Keratinocyte (primary cell): ENCODE measurements at regions not wholly inside any gene's neighbourhood (a gene's known extent, or its start where the extent isn't known, plus 50 kb on each side); places are given as distances from the start of the nearest gene placed in this dataset.

Source experiments
- DNase-seq: peaks from one replicate; pipeline ENCODE4 v3.0.0-alpha.2; 2011; ENCODE audit warnings: low read depth, missing footprints, low spot score
- FAIRE-seq: peaks from 2 replicates; lab custom pipeline; 2011; peaks lifted over from hg19 to GRCh38; lab: Jason Lieb, UNC
- H2AFZ ChIP-seq: 2 replicates; pipeline ENCODE4 v1.6.0; 2012; ENCODE audit warnings: low read length, control low read depth, inconsistent platforms; ENCODE audit not compliant: control insufficient read depth
- H3K27ac ChIP-seq: 2 replicates; pipeline ENCODE4 v1.5.1; 2011; ENCODE audit warnings: low read length; ENCODE audit not compliant: control insufficient read depth, insufficient read depth
- H3K27me3 ChIP-seq: 3 replicates; pipeline ENCODE4 v1.6.0; 2011; ENCODE audit warnings: low read length; ENCODE audit not compliant: control insufficient read depth, insufficient read depth; ENCODE audit errors: extremely low read depth
- H3K36me3 ChIP-seq, 2 experiments: 2 replicates in 1 of 2; 3 replicates in 1 of 2; pipeline ENCODE4 v1.5.1; 2011; ENCODE audit warnings: low read length in 2 of 2, mild to moderate bottlenecking in 1 of 2; ENCODE audit not compliant: control insufficient read depth in 2 of 2, insufficient read depth in 2 of 2; ENCODE audit errors: extremely low read depth in 1 of 2
- H3K4me1 ChIP-seq: 3 replicates; pipeline ENCODE4 v1.5.1; 2011; ENCODE audit warnings: low read length; ENCODE audit not compliant: control insufficient read depth, insufficient read depth; ENCODE audit errors: extremely low read depth
- H3K4me2 ChIP-seq: 3 replicates; pipeline ENCODE4 v1.6.0; 2011; ENCODE audit warnings: low read depth, low read length; ENCODE audit not compliant: control insufficient read depth, insufficient read depth; ENCODE audit errors: extremely low read depth
- H3K4me3 ChIP-seq, 3 experiments: fragments of 200-600 bp in 1 of 3; sonication (generic) in 1 of 3; 2 replicates in 2 of 3; 3 replicates in 1 of 3; pipeline ENCODE4 v1.5.1; 2011 to 2016; ENCODE audit warnings: low read length in 3 of 3, mild to moderate bottlenecking in 3 of 3, control low read depth in 2 of 3, inconsistent platforms in 1 of 3, low read depth in 1 of 3, mixed read lengths in 1 of 3, mixed run types in 1 of 3, moderate library complexity in 1 of 3; ENCODE audit not compliant: control insufficient read depth in 2 of 3, insufficient read depth in 2 of 3; ENCODE audit errors: extremely low read depth in 1 of 3
- H3K79me2 ChIP-seq: 2 replicates; pipeline ENCODE4 v1.6.0; 2012; ENCODE audit warnings: low read length; ENCODE audit not compliant: control insufficient read depth, insufficient read depth
- H3K9ac ChIP-seq: 3 replicates; pipeline ENCODE4 v1.6.0; 2011; ENCODE audit warnings: low read length; ENCODE audit not compliant: control insufficient read depth, insufficient read depth; ENCODE audit errors: extremely low read depth
- H3K9me1 ChIP-seq: 3 replicates; pipeline ENCODE4 v1.6.0; 2011; ENCODE audit warnings: low read length; ENCODE audit not compliant: control insufficient read depth, insufficient read depth; ENCODE audit errors: extremely low read depth
- H3K9me3 ChIP-seq: 2 replicates; pipeline ENCODE4 v1.5.1; 2012; ENCODE audit warnings: low read depth, low read length; ENCODE audit not compliant: control insufficient read depth
- H4K20me1 ChIP-seq: 3 replicates; pipeline ENCODE4 v1.6.0; 2011; ENCODE audit warnings: low read length; ENCODE audit not compliant: control insufficient read depth, insufficient read depth; ENCODE audit errors: extremely low read depth
- EZH2 ChIP-seq: IDR thresholded peaks from one replicate; pipeline ENCODE4 v1.6.1; 2012; ENCODE audit warnings: inconsistent platforms, mild to moderate bottlenecking, low read length, moderate library complexity
- dilution Hi-C: fragments of 300-500 bp; cut with MboI; formaldehyde crosslinking; loops from one replicate; pipeline ENCODE4 v1.7.0; 2020; ENCODE audit warnings: low sequenced_read_pairs; ENCODE audit not compliant: extremely low pct_ligation_motif_present
- TF ChIP-seq, protein P1 (sequence below), 3 experiments: IDR thresholded peaks in 1 of 3; conservative IDR thresholded peaks in 1 of 3; optimal IDR thresholded peaks in 1 of 3; 2 replicates in 2 of 3; 3 replicates in 1 of 3; pipeline versions ENCODE3 to v1.5.1; 2011; ENCODE audit warnings: low read length in 3 of 3, mild to moderate bottlenecking in 3 of 3, moderate library complexity in 2 of 3, control low read depth in 1 of 3, inconsistent platforms in 1 of 3; ENCODE audit not compliant: insufficient read depth in 2 of 3; ENCODE audit errors: extremely low read depth in 1 of 3

DNA sequence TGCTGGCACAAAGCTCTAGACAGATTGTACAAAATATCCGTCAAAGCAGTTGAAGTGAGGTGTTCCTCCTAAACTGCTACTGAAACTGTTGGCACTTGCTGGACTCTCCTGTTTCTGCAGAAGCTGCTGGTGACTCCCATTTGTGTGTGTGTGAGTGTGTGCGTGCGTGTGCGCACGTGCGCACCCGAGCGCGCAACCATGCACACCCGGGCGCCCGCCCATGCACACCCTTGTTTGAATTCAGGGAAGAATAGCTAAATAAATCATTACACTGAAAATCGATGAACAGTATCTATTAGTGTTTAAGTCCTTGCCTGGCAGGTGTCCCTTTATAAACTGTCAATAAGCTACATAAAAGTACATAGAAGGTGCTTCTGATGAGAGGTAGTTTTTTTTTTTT is 156.4 kb upstream of the B3GALT2 start:
- Histone ChIP-seq H3K27ac (no peak overlapping the region), H3K27me3 (no peaks in the 10 kb centered on the region), H3K79me2 (no peaks in the 10 kb centered on the region), H3K36me3 (no peaks in the 10 kb centered on the region), H3K4me1 (no peaks in the 10 kb centered on the region), H2AFZ (no peak overlapping the region), H4K20me1 (no peaks in the 10 kb centered on the region), H3K4me3 (no peak overlapping the region), H3K9me3 (no peaks in the 10 kb centered on the region), H3K4me2 (no peak overlapping the region), H3K9ac (no peak overlapping the region), H3K9me1 (no peaks in the 10 kb centered on the region)
- FAIRE-seq (no peak), DNase-seq (no peak)
- dilution Hi-C loops = no loop called here
- TF ChIP-seq, protein P1, sequence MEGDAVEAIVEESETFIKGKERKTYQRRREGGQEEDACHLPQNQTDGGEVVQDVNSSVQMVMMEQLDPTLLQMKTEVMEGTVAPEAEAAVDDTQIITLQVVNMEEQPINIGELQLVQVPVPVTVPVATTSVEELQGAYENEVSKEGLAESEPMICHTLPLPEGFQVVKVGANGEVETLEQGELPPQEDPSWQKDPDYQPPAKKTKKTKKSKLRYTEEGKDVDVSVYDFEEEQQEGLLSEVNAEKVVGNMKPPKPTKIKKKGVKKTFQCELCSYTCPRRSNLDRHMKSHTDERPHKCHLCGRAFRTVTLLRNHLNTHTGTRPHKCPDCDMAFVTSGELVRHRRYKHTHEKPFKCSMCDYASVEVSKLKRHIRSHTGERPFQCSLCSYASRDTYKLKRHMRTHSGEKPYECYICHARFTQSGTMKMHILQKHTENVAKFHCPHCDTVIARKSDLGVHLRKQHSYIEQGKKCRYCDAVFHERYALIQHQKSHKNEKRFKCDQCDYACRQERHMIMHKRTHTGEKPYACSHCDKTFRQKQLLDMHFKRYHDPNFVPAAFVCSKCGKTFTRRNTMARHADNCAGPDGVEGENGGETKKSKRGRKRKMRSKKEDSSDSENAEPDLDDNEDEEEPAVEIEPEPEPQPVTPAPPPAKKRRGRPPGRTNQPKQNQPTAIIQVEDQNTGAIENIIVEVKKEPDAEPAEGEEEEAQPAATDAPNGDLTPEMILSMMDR (optimal IDR thresholded peaks at IDR 0.05 in 1 of 3, IDR thresholded peaks at IDR 0.05 in 1 of 3, conservative IDR thresholded peaks at IDR 0.05 in 1 of 3; ENCODE audit: extremely low read depth in 1 of 3, insufficient read depth in 2 of 3, low read length in 3 of 3) = no peak

DNA sequence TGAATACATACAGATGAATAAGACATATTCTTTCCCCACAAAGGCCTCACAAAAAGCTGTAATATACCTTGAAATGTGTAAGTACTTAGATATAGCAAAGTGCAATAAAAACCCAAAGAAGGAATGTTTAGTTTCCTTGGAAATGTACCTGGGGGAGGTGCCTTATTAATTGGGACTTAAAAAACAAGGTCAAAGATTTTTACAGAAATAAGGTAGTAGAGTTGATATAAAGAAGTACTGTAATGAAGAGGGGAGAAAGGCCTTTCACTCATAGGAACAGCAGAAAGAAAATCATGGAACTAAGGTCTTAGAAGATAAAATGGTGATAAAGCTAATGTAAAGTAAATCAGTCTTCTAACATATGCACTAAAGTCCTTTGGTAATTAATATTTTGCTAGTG is 153.9 kb upstream of the B3GALT2 start:
- Histone ChIP-seq H3K27ac (no peak overlapping the region), H3K36me3 (no peaks in the 10 kb centered on the region), H3K9ac (no peak overlapping the region), H3K79me2 (no peaks in the 10 kb centered on the region), H3K4me1 (no peaks in the 10 kb centered on the region), H3K9me1 (no peaks in the 10 kb centered on the region), H3K9me3 (no peaks in the 10 kb centered on the region), H3K27me3 (no peaks in the 10 kb centered on the region), H4K20me1 (no peaks in the 10 kb centered on the region), H3K4me2 (no peak overlapping the region), H2AFZ (no peak overlapping the region), H3K4me3 (no peak overlapping the region)
- DNase-seq (no peak), FAIRE-seq (no peak)
- dilution Hi-C loops = no loop called here
- TF ChIP-seq, protein P1 (optimal IDR thresholded peaks at IDR 0.05 in 1 of 3, IDR thresholded peaks at IDR 0.05 in 1 of 3, conservative IDR thresholded peaks at IDR 0.05 in 1 of 3; ENCODE audit: extremely low read depth in 1 of 3, insufficient read depth in 2 of 3, low read length in 3 of 3) = no peak
- no peak for TF ChIP-seq EZH2
